Activated B cell treated with CpG ODN at 0.5 μM for 24 hours (primary cell): ENCODE measurements at regions not wholly inside any gene's neighbourhood (a gene's known extent, or its start where the extent isn't known, plus 50 kb on each side); places are given as distances from the start of the nearest gene placed in this dataset.

ENCODE experiments used
- ATAC-seq: fragments of 200-7000 bp; cut with Tn5 transposase; one replicate; pipeline ENCODE4 v1.10.0; 2021; ENCODE audit warnings: low read depth, mild to moderate bottlenecking, moderate library complexity
- CTCF ChIA-PET: fragments of 350-600 bp; sonication (Branson Sonifier 250); formaldehyde crosslinking; loops from one replicate; lab custom pipeline; 2021; ENCODE audit warnings: antibody characterized with exemption; lab: Charles Lee
- POLR2A ChIA-PET: fragments of 350-600 bp; sonication (Branson Sonifier 250); formaldehyde crosslinking; loops from one replicate; lab custom pipeline; 2021; ENCODE audit warnings: antibody characterized with exemption; lab: Charles Lee
- DNase-seq: peaks from one replicate; pipeline ENCODE4 v3.0.0; 2022
- H3K27ac Mint-ChIP-seq: one replicate; pipeline ENCODE4 v1.8.0; 2020; ENCODE audit warnings: mixed read lengths
- H3K27me3 Mint-ChIP-seq: one replicate; pipeline ENCODE4 v1.8.0; 2021; ENCODE audit warnings: mixed read lengths
- H3K36me3 Mint-ChIP-seq: one replicate; pipeline ENCODE4 v1.8.0; 2021; ENCODE audit warnings: low read depth, mixed read lengths
- H3K4me1 Mint-ChIP-seq: one replicate; pipeline ENCODE4 v1.8.0; 2021; ENCODE audit warnings: mixed read lengths
- H3K4me3 Mint-ChIP-seq: one replicate; pipeline ENCODE4 v1.8.0; 2020; ENCODE audit warnings: mild to moderate bottlenecking, mixed read lengths
- H3K9me3 Mint-ChIP-seq: one replicate; pipeline ENCODE4 v1.8.0; 2020; ENCODE audit warnings: mixed read lengths
- CTCF ChIP-seq: fragments of 200-600 bp; IDR thresholded peaks from one replicate; pipeline ENCODE4 v1.8.0; 2022; ENCODE audit warnings: antibody characterized with exemption, mild to moderate bottlenecking
- intact Hi-C: fragments of 100-400 bp; cut with micrococcal nuclease; formaldehyde crosslinking; loops from one replicate; pipeline ENCODE4 v1.15.1; 2024

DNA sequence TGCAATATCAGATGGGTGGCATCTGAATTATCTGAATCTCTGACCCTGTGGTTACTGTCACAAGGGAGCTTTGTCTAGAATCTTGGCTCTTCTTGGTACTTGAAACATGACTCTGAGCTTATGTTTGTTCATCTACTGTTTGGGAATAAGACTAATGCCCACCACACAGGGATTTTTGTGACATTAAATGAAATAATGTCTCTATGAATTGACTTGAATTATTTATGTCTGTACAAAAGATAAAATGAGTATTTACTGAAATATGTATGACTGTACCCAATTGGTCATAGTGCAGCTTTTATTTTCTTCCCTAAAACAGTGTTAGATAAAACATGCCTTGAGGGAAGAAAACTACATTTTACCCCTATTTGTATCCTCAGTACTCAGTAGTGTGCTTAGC is 87.9 kb upstream of the ZPLD1 start:
- no peak for TF ChIP-seq CTCF
- H3K27me3 Mint-ChIP-seq: peaks cover 13% of the 10 kb centered on the region
- no peak overlapping the region for H3K4me3 Mint-ChIP-seq
- no peaks in the 10 kb centered on the region for H3K36me3 Mint-ChIP-seq
- no peaks in the 10 kb centered on the region for H3K9me3 Mint-ChIP-seq
- CTCF ChIA-PET: no interaction called here
- intact Hi-C loops: no loop called here
- POLR2A ChIA-PET: no interaction called here
- H3K27ac Mint-ChIP-seq: no peak overlapping the region
- no peak for DNase-seq
- H3K4me1 Mint-ChIP-seq: no peaks in the 10 kb centered on the region
- ATAC-seq: no peak

GRCh38 chr3:102348904-102349303 is 85.9 kb upstream of the ZPLD1 start:
- intact Hi-C loops: no loop called here
- H3K27me3 Mint-ChIP-seq: peaks cover 13% of the 10 kb centered on the region
- DNase-seq: no peak

DNA sequence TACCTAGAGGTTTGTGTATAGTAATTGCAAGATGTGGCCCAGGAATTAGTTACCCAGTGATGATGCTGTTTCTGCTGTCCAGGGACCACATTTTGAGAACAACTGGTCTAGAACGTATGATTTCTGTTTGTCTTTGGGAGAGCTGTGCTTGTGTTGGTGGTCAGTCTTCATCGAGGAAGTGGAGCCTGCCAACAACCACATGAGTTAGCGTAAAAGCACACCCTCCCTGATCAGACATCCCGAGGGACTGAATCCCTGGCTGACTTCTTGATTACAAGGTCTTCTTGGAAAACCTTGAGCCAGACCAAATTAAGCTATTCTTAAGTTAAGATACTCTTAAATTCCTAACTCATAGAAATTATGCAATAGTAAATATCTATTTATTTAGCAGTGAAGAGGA is 81.7 kb upstream of the ZPLD1 start:
- POLR2A ChIA-PET: no interaction called here
- intact Hi-C loops: no loop called here

More at GRCh38 chr3:102348904-102349303, 85.9 kb upstream of the ZPLD1 start:
- H3K36me3 Mint-ChIP-seq: no peaks in the 10 kb centered on the region
- no peak for ATAC-seq
- CTCF ChIA-PET: no interaction called here
- H3K9me3 Mint-ChIP-seq: no peaks in the 10 kb centered on the region
- H3K4me3 Mint-ChIP-seq: no peak overlapping the region
- POLR2A ChIA-PET: no interaction called here
- no peak for TF ChIP-seq CTCF
- no peaks in the 10 kb centered on the region for H3K4me1 Mint-ChIP-seq
- H3K27ac Mint-ChIP-seq: no peak overlapping the region

DNA sequence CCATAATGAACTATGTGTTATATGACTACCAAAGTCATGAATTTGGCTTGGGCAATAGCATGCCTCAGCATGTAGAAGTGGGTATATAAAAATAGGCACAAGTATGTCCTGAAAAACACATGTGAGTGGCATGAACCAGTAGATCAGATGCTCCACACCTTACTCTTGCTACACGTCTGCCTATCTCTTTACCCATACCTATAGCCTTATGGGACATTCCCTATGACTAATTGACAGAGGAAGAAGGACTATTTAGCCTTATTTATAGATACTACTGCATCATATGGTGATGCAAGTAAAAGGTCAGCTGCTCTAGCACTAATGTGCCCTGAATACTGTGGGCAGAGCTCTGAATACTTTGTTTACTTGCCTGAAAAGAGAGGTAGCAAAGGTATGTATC is 81.0 kb upstream of the ZPLD1 start:
- ATAC-seq: no peak
- H3K9me3 Mint-ChIP-seq: no peaks in the 10 kb centered on the region
- H3K27ac Mint-ChIP-seq: no peak overlapping the region
- TF ChIP-seq CTCF: no peak
- intact Hi-C loops: no loop called here
- H3K27me3 Mint-ChIP-seq: no peaks in the 10 kb centered on the region
- H3K4me3 Mint-ChIP-seq: no peak overlapping the region
- no peaks in the 10 kb centered on the region for H3K36me3 Mint-ChIP-seq
- ChIA-PET CTCF (no interaction called here), POLR2A (interaction anchor here (0.6 kb wide), 1 partner anchor 124 kb away, joined by 5 read pairs; no protein-coding TSS in a partner anchor)
- no peaks in the 10 kb centered on the region for H3K4me1 Mint-ChIP-seq
- no peak for DNase-seq

More for the DNA sequence above, 81.7 kb upstream of the ZPLD1 start:
- Mint-ChIP-seq H3K36me3 (no peaks in the 10 kb centered on the region), H3K4me1 (no peaks in the 10 kb centered on the region), H3K4me3 (no peak overlapping the region), H3K27ac (no peak overlapping the region), H3K9me3 (no peaks in the 10 kb centered on the region), H3K27me3 (no peaks in the 10 kb centered on the region)
- ATAC-seq (no peak), DNase-seq (no peak)
- CTCF ChIA-PET: no interaction called here
- no peak for TF ChIP-seq CTCF

GRCh38 chr3:102354818-102355515 is 79.8 kb upstream of the ZPLD1 start:
- no peaks in the 10 kb centered on the region for H3K27me3 Mint-ChIP-seq
- ATAC-seq (no peak), DNase-seq (no peak)
- H3K36me3 Mint-ChIP-seq: no peaks in the 10 kb centered on the region
- TF ChIP-seq CTCF: no peak
- ChIA-PET CTCF (no interaction called here), POLR2A (no interaction called here)
- H3K9me3 Mint-ChIP-seq: no peaks in the 10 kb centered on the region
- no peak overlapping the region for H3K27ac Mint-ChIP-seq
- H3K4me1 Mint-ChIP-seq: no peaks in the 10 kb centered on the region
- no peak overlapping the region for H3K4me3 Mint-ChIP-seq
- intact Hi-C loops: no loop called here
